Loucy (cell line): ENCODE measurements at regions not wholly inside any gene's neighbourhood (a gene's known extent, or its start where the extent isn't known, plus 50 kb on each side); places are given as distances from the start of the nearest gene placed in this dataset.

Experiments used
- H2AFZ ChIP-seq: fragments of 200-600 bp; sonication (generic); 2 replicates; pipeline ENCODE4 v1.6.0; 2016; ENCODE audit warnings: antibody characterized with exemption, mild to moderate bottlenecking, low read length, moderate library complexity
- H3F3A ChIP-seq: fragments of 200-600 bp; 2 replicates; pipeline ENCODE4 v1.6.0; 2016; ENCODE audit warnings: antibody characterized with exemption, low read depth, mild to moderate bottlenecking
- H3K27me3 ChIP-seq: fragments of 200-600 bp; sonication (generic); 2 replicates; pipeline ENCODE4 v1.6.1; 2014; ENCODE audit warnings: low read length, mild to moderate bottlenecking; ENCODE audit not compliant: insufficient read depth, poor library complexity, severe bottlenecking
- H3K36me3 ChIP-seq: fragments of 200-600 bp; sonication (generic); 2 replicates; pipeline ENCODE4 v1.6.1; 2016; ENCODE audit warnings: low read length; ENCODE audit not compliant: insufficient read depth
- H3K4me1 ChIP-seq: fragments of 200-600 bp; sonication (generic); 2 replicates; pipeline ENCODE4 v1.5.1; 2014; ENCODE audit warnings: low read length, mild to moderate bottlenecking; ENCODE audit not compliant: insufficient read depth, poor library complexity, severe bottlenecking
- H3K4me2 ChIP-seq: fragments of 200-600 bp; sonication (generic); 2 replicates; pipeline ENCODE4 v1.6.0; 2014; ENCODE audit warnings: antibody characterized with exemption, low read length, low read depth, mild to moderate bottlenecking; ENCODE audit not compliant: poor library complexity, severe bottlenecking
- H3K4me3 ChIP-seq: fragments of 200-600 bp; sonication (generic); 2 replicates; pipeline ENCODE4 v1.5.1; 2014; ENCODE audit warnings: low read length, mild to moderate bottlenecking, mixed read lengths; ENCODE audit not compliant: poor library complexity, severe bottlenecking
- H3K79me2 ChIP-seq: fragments of 200-600 bp; sonication (generic); 2 replicates; pipeline ENCODE4 v1.6.1; 2014; ENCODE audit warnings: low read length; ENCODE audit not compliant: insufficient read depth
- H3K9ac ChIP-seq: fragments of 200-600 bp; sonication (generic); 2 replicates; pipeline ENCODE4 v1.6.0; 2014; ENCODE audit warnings: mild to moderate bottlenecking, low read depth, low read length, moderate library complexity; ENCODE audit not compliant: poor library complexity, severe bottlenecking
- H3K9me2 ChIP-seq: fragments of 200-600 bp; sonication (generic); replicated peaks from 2 replicates; pipeline ENCODE4 v1.6.1; 2016; ENCODE audit warnings: low read depth, low read length, mixed read lengths
- H3K9me3 ChIP-seq: fragments of 200-600 bp; sonication (generic); 2 replicates; pipeline ENCODE4 v1.6.1; 2014; ENCODE audit warnings: mild to moderate bottlenecking, antibody characterized with exemption, low read length, low read depth; ENCODE audit not compliant: insufficient read depth
- H4K20me1 ChIP-seq: fragments of 200-600 bp; sonication (generic); 2 replicates; pipeline ENCODE4 v1.6.0; 2014; ENCODE audit warnings: antibody characterized with exemption, low read length, mild to moderate bottlenecking; ENCODE audit not compliant: insufficient read depth, poor library complexity, severe bottlenecking
- CTCF ChIP-seq: fragments of 200-600 bp; sonication (generic); conservative IDR thresholded peaks from 2 replicates; pipeline ENCODE4 v1.5.1; 2014; ENCODE audit warnings: mild to moderate bottlenecking, antibody characterized with exemption, low read length
- EZH2phosphoT487 ChIP-seq: fragments of 200-600 bp; IDR thresholded peaks from 2 replicates; pipeline ENCODE4 v1.6.1; 2018; ENCODE audit warnings: antibody characterized with exemption, mild to moderate bottlenecking, moderate library complexity, borderline replicate concordance

- Histone ChIP-seq H4K20me1 (no peaks in the 10 kb centered on the region), H3K4me3 (no peak overlapping the region), H3K9me2 (no peaks in the 10 kb centered on the region), H3K4me2 (no peak overlapping the region), H3K9me3 (no peaks in the 10 kb centered on the region), H3K4me1 (no peaks in the 10 kb centered on the region), H2AFZ (no peak overlapping the region), H3K27me3 (no peaks in the 10 kb centered on the region), H3K79me2 (no peaks in the 10 kb centered on the region), H3K36me3 (no peaks in the 10 kb centered on the region), H3F3A (no peaks in the 10 kb centered on the region), H3K9ac (no peak overlapping the region)
- TF ChIP-seq EZH2phosphoT487 (no peak), CTCF (no peak)
These were observed 453.5 kb downstream of the SOX2 start for GRCh38 chr3:182165234-182165633.

- Histone ChIP-seq H2AFZ (no peak overlapping the region), H4K20me1 (no peaks in the 10 kb centered on the region), H3K9me2 (no peaks in the 10 kb centered on the region), H3F3A (no peaks in the 10 kb centered on the region), H3K4me1 (no peaks in the 10 kb centered on the region), H3K9me3 (no peaks in the 10 kb centered on the region), H3K9ac (no peak overlapping the region), H3K4me3 (no peak overlapping the region), H3K4me2 (no peak overlapping the region), H3K36me3 (no peaks in the 10 kb centered on the region), H3K79me2 (no peaks in the 10 kb centered on the region), H3K27me3 (no peaks in the 10 kb centered on the region)
- TF ChIP-seq EZH2phosphoT487: no peak
These were observed 460.8 kb downstream of the SOX2 start for GRCh38 chr3:182172534-182172933.

GRCh38 chr3:182178488-182179200 lies 466.9 kb downstream of the SOX2 start:
- Histone ChIP-seq H3F3A (no peaks in the 10 kb centered on the region), H3K9me3 (no peaks in the 10 kb centered on the region), H3K27me3 (no peaks in the 10 kb centered on the region), H3K79me2 (no peaks in the 10 kb centered on the region), H3K4me1 (no peaks in the 10 kb centered on the region), H3K9me2 (no peaks in the 10 kb centered on the region), H3K4me3 (no peak overlapping the region), H3K9ac (no peak overlapping the region), H4K20me1 (no peaks in the 10 kb centered on the region), H2AFZ (no peak overlapping the region), H3K4me2 (no peak overlapping the region), H3K36me3 (no peaks in the 10 kb centered on the region)
- TF ChIP-seq EZH2phosphoT487: no peak
- no peak for TF ChIP-seq CTCF

- no peak overlapping the region for H2AFZ ChIP-seq
These were observed 467.9 kb downstream of the SOX2 start for GRCh38 chr3:182179631-182180030.

More at GRCh38 chr3:182179631-182180030, 467.9 kb downstream of the SOX2 start:
- Histone ChIP-seq H3K27me3 (no peaks in the 10 kb centered on the region), H4K20me1 (no peaks in the 10 kb centered on the region), H3K4me2 (no peak overlapping the region), H3F3A (no peaks in the 10 kb centered on the region), H3K9me3 (no peaks in the 10 kb centered on the region), H3K4me3 (no peak overlapping the region), H3K4me1 (no peaks in the 10 kb centered on the region), H3K36me3 (no peaks in the 10 kb centered on the region), H3K9ac (no peak overlapping the region), H3K79me2 (no peaks in the 10 kb centered on the region), H3K9me2 (no peaks in the 10 kb centered on the region)
- TF ChIP-seq EZH2phosphoT487 (no peak), CTCF (no peak)
